ENCODE measurements at regions not wholly inside any gene's neighbourhood (a gene's known extent, or its start where the extent isn't known, plus 50 kb on each side); places are given as distances from the start of the nearest gene placed in this dataset.

GRCh38 chr10:3866332-3866731 lies 81.3 kb upstream of the KLF6 start:
- TF ChIP-seq CTCF (IDR thresholded peaks at IDR 0.05 in 8 of 11, conservative IDR thresholded peaks at IDR 0.05 in 3 of 11) (no peak), POLR2AphosphoS5 (IDR thresholded peaks at IDR 0.05) (no peak), POLR2A (IDR thresholded peaks at IDR 0.05) (no peak)
